Progenitor cell of endocrine pancreas (in vitro differentiated cells): ENCODE measurements at regions not wholly inside any gene's neighbourhood (a gene's known extent, or its start where the extent isn't known, plus 50 kb on each side); places are given as distances from the start of the nearest gene placed in this dataset.

ENCODE experiments used
- DNase-seq: peaks from one replicate; pipeline ENCODE4 v3.0.0; 2021; ENCODE audit warnings: low spot score; ENCODE audit not compliant: unreplicated experiment
- H3K27ac Mint-ChIP-seq: 2 replicates; pipeline ENCODE4 v1.8.0; 2021; ENCODE audit warnings: mild to moderate bottlenecking, moderate library complexity, mixed read lengths
- H3K27me3 Mint-ChIP-seq: 2 replicates; pipeline ENCODE4 v1.8.0; 2021; ENCODE audit warnings: mixed read lengths
- H3K36me3 Mint-ChIP-seq: 2 replicates; pipeline ENCODE4 v1.8.0; 2022; ENCODE audit warnings: mixed read lengths; ENCODE audit not compliant: insufficient read depth
- H3K4me1 Mint-ChIP-seq: 2 replicates; pipeline ENCODE4 v1.8.0; 2021; ENCODE audit warnings: low read depth, mixed read lengths
- H3K4me3 Mint-ChIP-seq: 2 replicates; pipeline ENCODE4 v1.8.0; 2021; ENCODE audit warnings: low read depth, mild to moderate bottlenecking, moderate library complexity, mixed read lengths
- H3K9me3 Mint-ChIP-seq: 2 replicates; pipeline ENCODE4 v1.8.0; 2021; ENCODE audit warnings: low read depth, mixed read lengths
- TF ChIP-seq, protein P1 (sequence below): fragments of 200-600 bp; sonication (generic); IDR thresholded peaks from one replicate; pipeline ENCODE4 v1.5.0; 2021; ENCODE audit warnings: antibody characterized with exemption, mild to moderate bottlenecking; ENCODE audit not compliant: unreplicated experiment

DNA sequence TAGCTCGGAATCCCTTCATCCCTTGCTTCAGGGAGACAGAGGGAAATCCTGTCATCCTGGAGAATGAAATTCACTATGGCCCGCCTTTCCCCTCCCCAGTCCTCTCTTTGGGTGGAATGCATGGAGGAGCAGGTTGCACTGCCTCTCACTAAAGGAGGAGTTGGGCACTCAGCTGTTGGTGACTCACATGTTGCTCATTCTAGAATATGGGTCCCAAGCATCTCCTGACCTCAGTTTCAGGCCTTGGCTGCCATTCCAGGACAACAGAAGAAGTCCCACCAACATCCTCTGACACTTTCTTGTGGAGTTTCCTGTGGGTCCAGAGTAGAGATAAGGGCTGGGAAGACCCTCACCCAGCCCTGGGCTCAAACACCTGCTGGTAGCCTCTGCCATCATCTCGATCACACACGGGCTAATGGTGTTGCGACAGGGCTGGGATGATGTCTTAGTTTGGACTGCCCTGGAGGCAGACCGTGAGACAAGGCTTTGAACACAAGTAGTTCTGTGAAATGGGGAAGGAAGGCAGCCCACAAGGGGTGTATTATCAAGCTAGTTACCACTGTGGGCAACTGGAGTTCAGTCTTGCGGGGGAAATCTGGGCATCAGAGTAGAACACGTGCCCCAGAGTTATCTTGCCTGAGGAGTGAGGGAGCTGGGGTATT is 52.4 kb upstream of the RNF24 start:
- H3K4me1 Mint-ChIP-seq: no peaks in the 10 kb centered on the region
- no peaks in the 10 kb centered on the region for H3K36me3 Mint-ChIP-seq
- no peak overlapping the region for H3K4me3 Mint-ChIP-seq
- H3K27me3 Mint-ChIP-seq: peaks cover 12% of the 10 kb centered on the region
- no peak for DNase-seq
- H3K27ac Mint-ChIP-seq: no peak overlapping the region
- H3K9me3 Mint-ChIP-seq: no peaks in the 10 kb centered on the region
- TF ChIP-seq, protein P1, sequence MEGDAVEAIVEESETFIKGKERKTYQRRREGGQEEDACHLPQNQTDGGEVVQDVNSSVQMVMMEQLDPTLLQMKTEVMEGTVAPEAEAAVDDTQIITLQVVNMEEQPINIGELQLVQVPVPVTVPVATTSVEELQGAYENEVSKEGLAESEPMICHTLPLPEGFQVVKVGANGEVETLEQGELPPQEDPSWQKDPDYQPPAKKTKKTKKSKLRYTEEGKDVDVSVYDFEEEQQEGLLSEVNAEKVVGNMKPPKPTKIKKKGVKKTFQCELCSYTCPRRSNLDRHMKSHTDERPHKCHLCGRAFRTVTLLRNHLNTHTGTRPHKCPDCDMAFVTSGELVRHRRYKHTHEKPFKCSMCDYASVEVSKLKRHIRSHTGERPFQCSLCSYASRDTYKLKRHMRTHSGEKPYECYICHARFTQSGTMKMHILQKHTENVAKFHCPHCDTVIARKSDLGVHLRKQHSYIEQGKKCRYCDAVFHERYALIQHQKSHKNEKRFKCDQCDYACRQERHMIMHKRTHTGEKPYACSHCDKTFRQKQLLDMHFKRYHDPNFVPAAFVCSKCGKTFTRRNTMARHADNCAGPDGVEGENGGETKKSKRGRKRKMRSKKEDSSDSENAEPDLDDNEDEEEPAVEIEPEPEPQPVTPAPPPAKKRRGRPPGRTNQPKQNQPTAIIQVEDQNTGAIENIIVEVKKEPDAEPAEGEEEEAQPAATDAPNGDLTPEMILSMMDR: no peak

DNA sequence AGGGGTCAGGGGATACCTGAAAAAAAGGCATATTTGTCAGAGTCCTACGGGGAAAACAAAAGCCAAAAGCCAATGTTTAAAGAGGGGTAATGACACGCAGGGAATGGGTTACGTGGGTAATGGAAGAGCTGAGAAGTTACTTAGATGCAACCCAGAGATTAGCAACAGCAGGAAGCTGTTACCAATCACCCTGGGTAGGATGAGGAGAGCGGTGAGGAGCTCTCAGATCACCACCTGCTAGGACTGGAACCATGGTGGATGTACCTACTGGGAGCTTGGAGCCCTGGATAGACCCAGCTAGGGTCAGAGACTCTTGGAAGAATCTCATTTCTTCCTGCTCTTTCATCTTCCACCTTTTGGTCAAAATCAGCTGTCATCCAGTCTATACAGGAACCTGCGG is 51.2 kb upstream of the RNF24 start:
- no peaks in the 10 kb centered on the region for H3K36me3 Mint-ChIP-seq
- H3K4me1 Mint-ChIP-seq: no peaks in the 10 kb centered on the region
- no peak for DNase-seq
- no peak overlapping the region for H3K27ac Mint-ChIP-seq
- H3K9me3 Mint-ChIP-seq: no peaks in the 10 kb centered on the region
- H3K4me3 Mint-ChIP-seq: no peak overlapping the region
- H3K27me3 Mint-ChIP-seq: peaks cover 7% of the 10 kb centered on the region
- TF ChIP-seq, protein P1: no peak

DNA sequence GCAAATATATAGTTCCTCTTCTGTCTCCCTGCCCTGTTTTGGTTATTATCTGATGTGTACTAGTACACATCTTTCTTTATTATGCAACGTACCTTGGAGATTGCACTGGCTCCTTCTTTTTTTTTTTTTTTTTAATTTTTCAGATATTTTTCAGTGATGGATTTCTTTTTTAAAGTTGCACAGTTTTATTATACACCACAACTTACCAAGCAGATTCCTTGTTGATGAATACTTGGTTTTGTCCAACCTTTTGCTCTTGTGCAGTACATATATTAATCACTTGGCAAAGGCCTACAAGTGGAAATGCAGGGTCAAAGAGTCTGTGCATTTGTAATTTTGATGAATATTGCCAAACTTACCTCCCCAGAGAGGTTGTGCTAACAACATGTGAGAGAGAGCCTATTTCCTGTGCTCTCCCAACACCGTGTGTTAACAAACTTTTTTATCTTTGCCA is 50.1 kb upstream of the RNF24 start:
- Mint-ChIP-seq H3K9me3 (no peaks in the 10 kb centered on the region), H3K4me3 (no peak overlapping the region), H3K27me3 (peaks cover 7% of the 10 kb centered on the region), H3K27ac (no peak overlapping the region), H3K4me1 (no peaks in the 10 kb centered on the region), H3K36me3 (no peaks in the 10 kb centered on the region)
- DNase-seq: no peak
- TF ChIP-seq, protein P1: no peak
